COR-L47 (cell line): ENCODE measurements at regions not wholly inside any gene's neighbourhood (a gene's known extent, or its start where the extent isn't known, plus 50 kb on each side); places are given as distances from the start of the nearest gene placed in this dataset.
"Not testable (repeated sequence)": the region's sequence is repeated elsewhere in the genome, so short reads cannot be mapped to it uniquely, and the experiment has no call there.

Source experiments
- DNase-seq: peaks from one replicate; lab custom pipeline; 2025; lab: John Stamatoyannopoulos, UW

GRCh38 chr7:138169441-138169851 lies 93.2 kb downstream of the AKR1D1 start:
- DNase-seq: no peak

DNA sequence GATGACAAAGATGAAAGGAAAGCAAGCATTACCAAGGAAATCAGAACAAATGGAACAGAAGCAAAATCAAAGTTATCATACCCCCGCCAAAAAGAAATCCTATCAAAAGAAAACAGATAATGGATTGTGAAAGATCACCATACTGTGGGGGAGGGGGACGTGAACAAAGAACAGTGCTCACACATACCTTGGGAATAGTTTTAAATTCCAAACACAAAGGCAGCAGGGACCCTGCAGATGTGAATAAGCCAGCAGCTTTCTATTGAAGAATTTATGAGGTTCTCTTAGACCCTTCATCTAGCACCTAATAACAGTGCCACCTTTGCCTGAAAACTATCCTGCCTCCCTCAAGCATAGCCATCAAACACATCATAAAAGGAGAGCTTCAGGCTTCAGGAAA lies 94.0 kb downstream of the AKR1D1 start:
- DNase-seq: no peak

DNA sequence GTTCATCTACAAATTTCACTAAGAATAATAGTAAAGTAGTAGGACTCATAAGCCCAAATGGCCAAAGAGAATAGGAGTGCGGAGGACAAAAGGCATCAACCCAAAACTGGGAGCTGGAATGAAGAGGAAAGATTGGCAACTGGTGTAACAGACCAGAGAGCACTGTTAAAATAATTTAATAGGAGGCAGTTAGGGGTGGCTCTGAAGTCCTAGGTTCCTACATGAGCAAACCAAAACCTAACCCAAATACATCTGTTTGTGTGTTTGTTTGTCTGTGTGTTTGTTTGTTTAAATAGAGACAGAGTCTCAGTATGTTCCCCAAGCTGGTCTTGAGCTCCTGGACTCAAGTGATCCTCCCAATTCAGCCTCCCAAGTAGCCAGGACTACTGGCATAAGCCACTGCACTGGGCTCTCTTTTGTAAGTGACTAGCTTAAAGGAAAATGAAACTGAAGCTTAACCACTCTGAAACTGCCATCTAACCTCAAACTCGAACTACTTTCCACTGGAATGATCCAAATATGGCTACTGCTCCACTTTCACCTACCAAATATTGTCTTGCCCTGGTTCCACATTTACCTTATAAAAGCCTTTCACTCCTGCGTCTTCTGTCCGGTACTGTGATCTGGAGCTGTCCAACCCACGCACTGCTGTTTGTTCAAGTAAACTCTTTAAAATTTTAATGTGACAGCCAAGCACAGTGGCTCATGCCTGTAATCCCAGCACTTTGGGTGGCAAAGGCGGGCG lies 94.9 kb downstream of the AKR1D1 start:
- DNase-seq: no peak

DNA sequence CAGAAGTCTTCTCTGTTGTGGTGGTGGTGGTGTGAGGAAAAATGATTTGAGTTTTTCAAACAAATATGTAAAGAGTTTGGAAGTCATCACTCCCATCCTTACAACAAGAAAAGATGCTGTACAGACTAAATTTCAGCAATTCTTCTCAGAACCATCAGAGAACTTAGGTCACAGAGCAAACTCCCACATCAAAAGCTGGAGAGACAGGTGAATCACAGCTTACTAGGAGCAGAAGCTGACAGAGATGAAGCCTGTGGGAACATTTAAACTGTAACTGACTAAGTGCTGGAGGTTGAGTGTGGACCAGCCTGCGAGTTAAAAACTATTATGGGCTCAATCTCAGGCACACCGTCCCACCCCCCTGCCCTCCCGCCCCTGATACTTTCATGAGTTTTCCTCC lies 97.3 kb downstream of the AKR1D1 start:
- no peak for DNase-seq

GRCh38 chr7:138176060-138176459 lies 99.8 kb downstream of the AKR1D1 start:
- no peak for DNase-seq

GRCh38 chr7:138184191-138184590 lies 107.9 kb downstream of the AKR1D1 start:
- no peak for DNase-seq

GRCh38 chr7:138185132-138185908 lies 109.1 kb downstream of the AKR1D1 start:
- no peak for DNase-seq

- DNase-seq: no peak
Observed at GRCh38 chr7:138186951-138187351, 110.7 kb downstream of the AKR1D1 start.

DNA sequence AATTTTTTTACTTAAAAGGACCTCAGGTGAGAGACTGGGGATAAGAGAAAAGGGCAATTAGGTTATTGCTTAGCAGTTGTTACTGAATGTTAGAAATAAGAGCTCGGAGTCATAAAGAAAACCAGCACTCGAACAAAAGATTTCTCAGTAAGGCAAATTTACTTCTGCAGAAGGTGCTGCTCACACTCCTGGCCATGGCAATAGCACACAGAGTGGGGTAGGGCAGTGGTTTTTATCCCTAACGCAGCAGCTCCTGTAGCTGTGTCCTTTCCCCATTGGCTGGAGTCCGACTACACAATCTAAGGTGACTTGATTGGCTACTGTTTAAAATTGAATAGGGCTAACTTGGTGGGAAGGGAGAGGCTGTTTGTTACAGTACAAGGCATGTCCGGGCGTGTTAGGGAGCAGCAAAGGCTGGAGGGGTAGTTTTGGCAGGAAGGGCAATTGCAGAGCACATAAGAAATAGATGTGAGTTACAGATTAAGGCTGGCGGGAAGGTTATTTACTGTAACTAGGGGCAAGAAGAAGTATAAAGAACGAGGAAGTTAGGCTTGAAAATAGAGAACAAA lies 112.1 kb downstream of the AKR1D1 start:
- DNase-seq: no peak

- no peak for DNase-seq
Observed at GRCh38 chr7:138194567-138194966, 118.3 kb downstream of the AKR1D1 start.

DNA sequence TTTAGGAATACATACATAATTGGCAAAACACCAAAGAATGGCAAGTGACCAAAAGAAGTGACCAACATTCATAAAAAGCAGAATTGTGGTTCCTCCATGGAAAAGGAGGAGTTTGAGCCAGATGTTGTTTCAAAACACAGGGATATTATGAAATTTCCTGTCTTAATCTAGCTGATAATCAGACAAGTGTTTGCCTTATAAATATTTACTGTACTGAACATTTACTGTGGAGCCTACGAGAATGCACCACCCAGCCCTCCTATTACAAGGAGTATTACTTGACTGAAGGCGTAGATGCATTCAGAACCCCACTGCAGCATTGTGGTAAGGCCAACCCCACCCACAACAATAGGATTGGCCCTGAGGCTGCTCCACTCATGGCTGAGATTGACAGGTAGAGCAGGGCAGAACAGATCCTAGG lies 118.9 kb downstream of the AKR1D1 start:
- DNase-seq: no peak

- DNase-seq: not testable (repeated sequence)
Observed at GRCh38 chr7:138196503-138196946, 120.3 kb downstream of the AKR1D1 start.

DNA sequence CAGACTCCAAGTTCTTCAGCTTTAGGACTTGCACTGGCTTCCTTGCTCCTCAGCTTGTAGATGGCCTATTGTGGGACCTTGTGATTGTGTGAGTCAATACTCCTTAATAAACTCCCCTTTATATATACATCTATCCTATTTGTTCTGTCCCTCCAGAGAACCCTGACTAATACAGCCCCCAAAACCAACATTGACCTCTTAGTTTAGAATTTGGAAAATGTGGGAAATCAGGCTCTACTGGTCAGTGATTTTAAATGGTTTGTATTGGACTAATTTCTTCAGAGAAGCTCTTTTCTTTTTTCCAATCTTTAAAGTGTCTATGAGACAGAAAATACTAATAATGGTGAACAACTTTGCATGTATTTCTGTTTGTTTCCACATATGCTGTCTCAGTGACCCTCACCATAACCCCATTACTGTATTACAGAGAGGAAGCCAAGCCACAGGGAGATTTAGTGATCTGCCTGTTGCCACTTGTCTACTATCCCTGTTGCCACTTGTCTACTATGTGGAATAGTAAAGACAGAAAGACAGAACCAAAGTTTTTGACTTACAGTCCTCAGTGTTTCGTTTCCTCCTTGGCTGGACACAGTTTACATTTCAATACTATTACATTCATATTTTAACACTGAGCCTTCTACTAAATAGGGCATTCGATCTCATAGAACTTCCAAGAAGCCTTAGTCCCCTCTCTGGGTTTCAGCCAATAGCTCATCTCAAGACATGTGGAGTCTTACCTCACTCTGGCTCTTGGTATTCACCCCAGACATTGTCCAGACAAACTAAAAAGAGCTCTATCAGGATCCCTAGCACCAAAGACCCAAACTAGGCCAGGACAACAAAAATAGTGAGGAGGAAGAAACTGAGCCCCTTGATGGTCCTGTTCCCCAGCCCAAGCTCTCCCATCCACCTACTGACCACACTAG lies 121.0 kb downstream of the AKR1D1 start:
- DNase-seq: no peak

DNA sequence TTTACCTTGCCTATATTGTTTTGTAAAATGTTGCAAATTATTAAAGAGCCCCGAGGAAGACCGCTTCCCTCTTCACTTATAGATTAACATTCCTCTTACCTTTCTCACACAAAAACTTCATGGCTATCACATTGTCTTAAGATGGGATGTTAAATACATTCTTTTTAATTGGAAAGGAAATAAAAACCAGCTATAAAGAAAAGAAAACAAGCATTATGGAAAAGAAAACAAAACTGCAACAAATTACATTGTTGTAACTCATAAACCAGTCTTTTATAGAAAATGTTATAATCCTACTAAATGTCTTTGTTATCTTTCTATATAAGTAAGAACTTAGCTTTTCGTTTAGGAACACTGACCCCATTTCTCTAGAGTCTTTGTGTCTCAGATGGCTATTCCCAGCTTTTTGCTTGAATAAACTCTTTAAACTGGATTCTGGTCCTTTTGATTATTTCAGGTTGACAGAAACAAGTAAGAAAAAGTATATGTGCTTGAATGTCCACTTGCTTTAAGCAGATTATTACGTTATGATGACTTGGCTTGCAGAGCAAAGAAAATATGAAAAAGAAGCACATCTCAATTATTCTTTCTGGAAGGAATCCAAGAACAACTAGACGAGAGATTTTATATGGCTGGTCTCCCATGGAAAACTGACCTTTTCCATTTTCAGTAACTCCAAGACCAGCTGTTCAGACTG lies 128.2 kb downstream of the AKR1D1 start:
- peak; percentile 5 for DNase-seq

- DNase-seq: no peak
Observed at GRCh38 chr7:138204982-138205298, 128.7 kb downstream of the AKR1D1 start.

GRCh38 chr7:138205614-138206150 lies 129.4 kb downstream of the AKR1D1 start:
- no peak for DNase-seq

- DNase-seq: no peak
Observed at GRCh38 chr7:138207555-138207971, 131.3 kb downstream of the AKR1D1 start.

DNA sequence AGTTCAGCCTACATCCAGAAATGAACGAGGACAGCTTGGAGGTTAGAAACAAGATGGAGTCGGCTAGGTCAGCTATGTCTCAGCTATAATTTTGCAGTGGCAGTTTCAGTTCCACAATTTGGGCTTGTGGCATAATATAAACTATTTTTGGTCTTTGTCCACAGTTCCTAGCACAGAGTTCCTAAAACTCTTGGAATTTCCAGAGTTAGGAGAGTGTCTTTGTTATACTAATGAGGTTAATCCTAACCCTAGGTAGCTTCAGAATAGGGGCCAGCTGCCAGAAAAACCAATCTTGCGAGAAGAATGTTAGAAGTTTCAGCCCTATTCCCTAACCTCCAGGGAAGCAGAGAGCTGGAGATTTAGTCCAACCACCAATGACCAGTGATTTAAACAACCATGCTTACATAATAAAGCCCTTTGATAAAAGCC lies 131.9 kb downstream of the AKR1D1 start:
- no peak for DNase-seq

DNA sequence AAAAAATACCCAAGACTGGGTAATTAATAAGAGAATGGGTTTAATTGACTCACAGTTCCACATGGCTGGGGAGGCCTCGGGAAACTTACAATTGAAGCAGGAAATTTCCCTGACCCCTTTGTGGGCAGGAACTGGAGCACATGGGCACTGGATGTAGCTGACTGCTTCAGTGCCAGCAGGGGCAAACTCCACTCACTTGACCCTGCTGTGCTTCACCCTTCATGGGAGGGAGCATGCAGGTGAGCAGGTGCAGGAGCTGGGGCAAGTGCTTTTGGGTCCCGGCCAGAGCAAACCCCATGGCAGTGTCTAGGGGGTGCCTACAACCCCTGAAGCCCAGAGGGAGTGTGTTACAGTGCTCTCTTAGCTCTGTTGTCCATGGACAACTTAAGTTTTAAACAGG lies 132.6 kb downstream of the AKR1D1 start:
- no peak for DNase-seq

GRCh38 chr7:138212314-138212713 lies 136.1 kb downstream of the AKR1D1 start:
- no peak for DNase-seq

DNA sequence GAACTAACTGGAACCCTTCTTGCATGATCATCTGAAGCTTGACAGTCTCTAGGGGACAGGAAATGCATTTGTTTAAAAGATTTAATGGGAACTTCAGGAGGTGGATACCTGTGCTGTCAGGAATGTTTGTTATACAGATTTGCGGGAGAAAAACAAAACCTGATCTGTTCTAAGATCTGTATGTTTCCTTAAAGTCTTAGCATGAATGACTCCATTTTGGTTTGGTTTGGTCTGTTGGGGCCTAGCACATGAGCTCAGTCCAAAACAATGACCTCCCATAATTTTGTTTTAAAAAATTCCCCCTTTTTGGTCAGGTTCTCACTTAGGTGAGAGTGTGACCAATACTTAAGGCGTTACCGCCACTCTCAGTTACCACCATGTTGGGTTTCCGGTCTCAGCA lies 138.7 kb downstream of the AKR1D1 start:
- no peak for DNase-seq
